Daoy (cell line): ENCODE measurements at regions not wholly inside any gene's neighbourhood (a gene's known extent, or its start where the extent isn't known, plus 50 kb on each side); places are given as distances from the start of the nearest gene placed in this dataset.
"Not testable (repeated sequence)": the region's sequence is repeated elsewhere in the genome, so short reads cannot be mapped to it uniquely, and the experiment has no call there.

Source experiments
- DNase-seq: peaks from one replicate; pipeline ENCODE4 v3.0.0-alpha.2; 2015; ENCODE audit warnings: low read depth

GRCh38 chr4:13762130-13762529 is 134.6 kb upstream of the BOD1L1 start:
- no peak for DNase-seq

- no peak for DNase-seq
Observed at GRCh38 chr4:13763707-13764106, 136.2 kb upstream of the BOD1L1 start.

- no peak for DNase-seq
Observed at GRCh38 chr4:13765539-13765938, 138.0 kb upstream of the BOD1L1 start.

GRCh38 chr4:13766761-13767540 is 139.4 kb upstream of the BOD1L1 start:
- DNase-seq, result no peak

- DNase-seq, result no peak
Observed at GRCh38 chr4:13777341-13777740, 149.8 kb upstream of the BOD1L1 start.

- no peak for DNase-seq
Observed at GRCh38 chr4:13778367-13778766, 150.8 kb upstream of the BOD1L1 start.

- no peak for DNase-seq
Observed at GRCh38 chr4:13782231-13782630, 154.7 kb upstream of the BOD1L1 start.

- peak; percentile 38 for DNase-seq
Observed at GRCh38 chr4:13783800-13784411, 156.4 kb upstream of the BOD1L1 start.

- DNase-seq, result no peak
Observed at GRCh38 chr4:13793020-13793710, 165.6 kb upstream of the BOD1L1 start.

GRCh38 chr4:13794819-13795565 is 167.5 kb upstream of the BOD1L1 start:
- no peak for DNase-seq

GRCh38 chr4:13797061-13797460 is 169.5 kb upstream of the BOD1L1 start:
- no peak for DNase-seq

- no peak for DNase-seq
Observed at GRCh38 chr4:13815231-13815630, 187.7 kb upstream of the BOD1L1 start.

GRCh38 chr4:13816472-13816871 is 188.9 kb upstream of the BOD1L1 start:
- DNase-seq, result no peak

- DNase-seq, result peak; percentile 3
Observed at GRCh38 chr4:13821522-13821921, 194.0 kb upstream of the BOD1L1 start.

GRCh38 chr4:13825822-13826221 is 198.3 kb upstream of the BOD1L1 start:
- not testable (repeated sequence) for DNase-seq

- DNase-seq, result no peak
Observed at GRCh38 chr4:13829457-13829856, 201.9 kb upstream of the BOD1L1 start.

- DNase-seq, result no peak
Observed at GRCh38 chr4:13830449-13830848, 202.9 kb upstream of the BOD1L1 start.

- no peak for DNase-seq
Observed at GRCh38 chr4:13833171-13833804, 205.8 kb upstream of the BOD1L1 start.

GRCh38 chr4:13836946-13837912 is 209.7 kb upstream of the BOD1L1 start:
- DNase-seq, result no peak

GRCh38 chr4:13840502-13841190 is 213.1 kb upstream of the BOD1L1 start:
- DNase-seq, result no peak
